ENCODE measurements at regions not wholly inside any gene's neighbourhood (a gene's known extent, or its start where the extent isn't known, plus 50 kb on each side); places are given as distances from the start of the nearest gene placed in this dataset.

GRCh38 chr7:25444991-25445390 is 216.7 kb upstream of the NPVF start:
- Mint-ChIP-seq H3K4me3 (ENCODE audit: unreplicated experiment) (no peak overlapping the region), H3K27me3 (ENCODE audit: unreplicated experiment) (peaks cover 3% of the 10 kb centered on the region), H3K4me1 (ENCODE audit: unreplicated experiment) (no peaks in the 10 kb centered on the region), H3K27ac (ENCODE audit: unreplicated experiment) (no peak overlapping the region), H3K9me3 (ENCODE audit: unreplicated experiment) (peaks cover 15% of the 10 kb centered on the region), H3K36me3 (ENCODE audit: low read depth, unreplicated experiment) (peaks cover 13% of the 10 kb centered on the region)
- no peak for TF ChIP-seq CTCF (IDR thresholded peaks at IDR 0.05; ENCODE audit: unreplicated experiment)
- DNase-seq (ENCODE audit: low spot score) = no peak

GRCh38 chr7:25448301-25448700 is 220.0 kb upstream of the NPVF start:
- Mint-ChIP-seq H3K4me1 (ENCODE audit: unreplicated experiment) (no peaks in the 10 kb centered on the region), H3K9me3 (ENCODE audit: unreplicated experiment) (peaks cover 2% of the 10 kb centered on the region), H3K27me3 (ENCODE audit: unreplicated experiment) (no peaks in the 10 kb centered on the region), H3K4me3 (ENCODE audit: unreplicated experiment) (no peak overlapping the region), H3K36me3 (ENCODE audit: low read depth, unreplicated experiment) (peaks cover 5% of the 10 kb centered on the region), H3K27ac (ENCODE audit: unreplicated experiment) (no peak overlapping the region)
- no peak for TF ChIP-seq CTCF (IDR thresholded peaks at IDR 0.05; ENCODE audit: unreplicated experiment)
- DNase-seq (ENCODE audit: low spot score) = no peak

- Mint-ChIP-seq H3K36me3 (ENCODE audit: low read depth, unreplicated experiment) (no peaks in the 10 kb centered on the region), H3K9me3 (ENCODE audit: unreplicated experiment) (no peaks in the 10 kb centered on the region), H3K27ac (ENCODE audit: unreplicated experiment) (no peak overlapping the region), H3K4me1 (ENCODE audit: unreplicated experiment) (peaks cover 10% of the 10 kb centered on the region), H3K4me3 (ENCODE audit: unreplicated experiment) (no peak overlapping the region), H3K27me3 (ENCODE audit: unreplicated experiment) (peaks cover 2% of the 10 kb centered on the region)
- no peak for DNase-seq (ENCODE audit: low spot score)
- TF ChIP-seq CTCF (IDR thresholded peaks at IDR 0.05; ENCODE audit: unreplicated experiment) = no peak
Measured at GRCh38 chr7:25454020-25454419, 225.7 kb upstream of the NPVF start.

GRCh38 chr7:25454562-25455041 is 226.3 kb upstream of the NPVF start:
- no peak for TF ChIP-seq CTCF (IDR thresholded peaks at IDR 0.05; ENCODE audit: unreplicated experiment)
- peaks cover 10% of the 10 kb centered on the region for H3K4me1 Mint-ChIP-seq (ENCODE audit: unreplicated experiment)
- H3K27me3 Mint-ChIP-seq (ENCODE audit: unreplicated experiment) = peaks cover 2% of the 10 kb centered on the region
- no peaks in the 10 kb centered on the region for H3K9me3 Mint-ChIP-seq (ENCODE audit: unreplicated experiment)
- no peak overlapping the region for H3K4me3 Mint-ChIP-seq (ENCODE audit: unreplicated experiment)
- no peak for DNase-seq (ENCODE audit: low spot score)
- H3K36me3 Mint-ChIP-seq (ENCODE audit: low read depth, unreplicated experiment) = no peaks in the 10 kb centered on the region
- H3K27ac Mint-ChIP-seq (ENCODE audit: unreplicated experiment) = no peak overlapping the region

- Mint-ChIP-seq H3K36me3 (ENCODE audit: low read depth, unreplicated experiment) (no peaks in the 10 kb centered on the region), H3K9me3 (ENCODE audit: unreplicated experiment) (no peaks in the 10 kb centered on the region), H3K27ac (ENCODE audit: unreplicated experiment) (no peak overlapping the region), H3K4me1 (ENCODE audit: unreplicated experiment) (peaks cover 10% of the 10 kb centered on the region), H3K27me3 (ENCODE audit: unreplicated experiment) (peaks cover 2% of the 10 kb centered on the region), H3K4me3 (ENCODE audit: unreplicated experiment) (no peak overlapping the region)
- no peak for TF ChIP-seq CTCF (IDR thresholded peaks at IDR 0.05; ENCODE audit: unreplicated experiment)
- DNase-seq (ENCODE audit: low spot score) = no peak
Measured at GRCh38 chr7:25455683-25456251, 227.5 kb upstream of the NPVF start.
